GM18502 (cell line): ENCODE measurements at regions not wholly inside any gene's neighbourhood (a gene's known extent, or its start where the extent isn't known, plus 50 kb on each side); places are given as distances from the start of the nearest gene placed in this dataset.
"Not testable (repeated sequence)": the region's sequence is repeated elsewhere in the genome, so short reads cannot be mapped to it uniquely, and the experiment has no call there.

Experiments
- ATAC-seq: cut with Tn5 transposase; IDR thresholded peaks from one replicate; pipeline ENCODE4 v1.9.1; 2021; ENCODE audit warnings: mild to moderate bottlenecking; ENCODE audit not compliant: unreplicated experiment, poor library complexity

- ATAC-seq = no peak
These were observed 204.7 kb downstream of the FGFR2 start for GRCh38 chr10:121393522-121393921.

GRCh38 chr10:121400507-121400906, 197.7 kb downstream of the FGFR2 start:
- not testable (repeated sequence) for ATAC-seq

- ATAC-seq = no peak
These were observed 194.7 kb downstream of the FGFR2 start for GRCh38 chr10:121403527-121403926.

- no peak for ATAC-seq
These were observed 193.6 kb downstream of the FGFR2 start for GRCh38 chr10:121404611-121405010.

- no peak for ATAC-seq
These were observed 193.1 kb downstream of the FGFR2 start for GRCh38 chr10:121405096-121405495.

GRCh38 chr10:121405549-121405948, 192.7 kb downstream of the FGFR2 start:
- no peak for ATAC-seq

GRCh38 chr10:121405953-121406352, 192.3 kb downstream of the FGFR2 start:
- ATAC-seq = no peak

GRCh38 chr10:121406823-121407545, 191.3 kb downstream of the FGFR2 start:
- no peak for ATAC-seq

- ATAC-seq = no peak
These were observed 188.7 kb downstream of the FGFR2 start for GRCh38 chr10:121409466-121410104.

GRCh38 chr10:121411004-121411403, 187.2 kb downstream of the FGFR2 start:
- no peak for ATAC-seq

- ATAC-seq = no peak
These were observed 184.3 kb downstream of the FGFR2 start for GRCh38 chr10:121413951-121414350.

- no peak for ATAC-seq
These were observed 183.7 kb downstream of the FGFR2 start for GRCh38 chr10:121414366-121415062.

GRCh38 chr10:121415063-121415399, 183.2 kb downstream of the FGFR2 start:
- no peak for ATAC-seq

- no peak for ATAC-seq
These were observed 182.2 kb downstream of the FGFR2 start for GRCh38 chr10:121416071-121416470.

GRCh38 chr10:121417298-121417697, 180.9 kb downstream of the FGFR2 start:
- ATAC-seq = no peak

GRCh38 chr10:121418126-121418777, 180.0 kb downstream of the FGFR2 start:
- no peak for ATAC-seq

GRCh38 chr10:121420006-121420405, 178.2 kb downstream of the FGFR2 start:
- no peak for ATAC-seq

- no peak for ATAC-seq
These were observed 176.1 kb downstream of the FGFR2 start for GRCh38 chr10:121422096-121422495.

GRCh38 chr10:121425623-121426022, 172.6 kb downstream of the FGFR2 start:
- no peak for ATAC-seq

GRCh38 chr10:121426307-121426706, 171.9 kb downstream of the FGFR2 start:
- no peak for ATAC-seq
